ENCODE measurements at regions not wholly inside any gene's neighbourhood (a gene's known extent, or its start where the extent isn't known, plus 50 kb on each side); places are given as distances from the start of the nearest gene placed in this dataset.

DNA sequence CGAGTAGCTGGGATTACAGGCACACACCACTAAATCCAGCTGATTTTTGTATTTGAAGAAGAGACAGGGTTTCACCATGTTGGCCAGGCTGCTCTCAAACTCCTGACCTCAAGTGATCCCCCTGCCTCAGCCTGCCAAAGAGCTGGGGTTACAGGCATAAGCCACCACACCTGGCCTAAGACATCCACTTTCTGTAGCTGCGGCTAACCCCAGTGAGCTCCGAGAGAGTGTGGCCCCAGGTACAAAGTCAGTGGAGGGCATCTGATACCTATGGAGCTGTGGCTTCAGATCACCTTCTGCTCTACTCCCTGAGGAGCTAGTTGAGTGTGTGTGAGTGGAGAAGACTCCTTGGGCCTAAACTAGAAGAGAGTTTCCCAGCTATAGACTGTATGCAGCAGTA, 189.3 kb upstream of the TSC22D2 start:
- H3K4me3 ChIP-seq (replicated peaks in 1 of 4; ENCODE audit: control extremely low read depth in 1 of 4, insufficient read depth in 1 of 4, low read depth in 3 of 4, low read length in 4 of 4): no peak overlapping the region
- H3K4me2 ChIP-seq (ENCODE audit: extremely low read depth, insufficient read depth, low read length): no peak overlapping the region
- no peak for DNase-seq (ENCODE audit: low read depth in 2 of 2)
- no peaks in the 10 kb centered on the region for H3K36me3 ChIP-seq (ENCODE audit: control insufficient read depth, insufficient read depth, low read length)
- no peaks in the 10 kb centered on the region for H3K27me3 ChIP-seq (ENCODE audit: control insufficient read depth, insufficient read depth, low read length)
- no peak overlapping the region for H3K9ac ChIP-seq (ENCODE audit: insufficient read depth, low read length)
- H3K4me1 ChIP-seq (ENCODE audit: control insufficient read depth, extremely low read depth, insufficient read depth, low read length): peaks cover 3% of the 10 kb centered on the region
- TF ChIP-seq EZH2 (IDR thresholded peaks at IDR 0.05; ENCODE audit: low read length, missing control alignments): no peak
- TF ChIP-seq, protein P1, sequence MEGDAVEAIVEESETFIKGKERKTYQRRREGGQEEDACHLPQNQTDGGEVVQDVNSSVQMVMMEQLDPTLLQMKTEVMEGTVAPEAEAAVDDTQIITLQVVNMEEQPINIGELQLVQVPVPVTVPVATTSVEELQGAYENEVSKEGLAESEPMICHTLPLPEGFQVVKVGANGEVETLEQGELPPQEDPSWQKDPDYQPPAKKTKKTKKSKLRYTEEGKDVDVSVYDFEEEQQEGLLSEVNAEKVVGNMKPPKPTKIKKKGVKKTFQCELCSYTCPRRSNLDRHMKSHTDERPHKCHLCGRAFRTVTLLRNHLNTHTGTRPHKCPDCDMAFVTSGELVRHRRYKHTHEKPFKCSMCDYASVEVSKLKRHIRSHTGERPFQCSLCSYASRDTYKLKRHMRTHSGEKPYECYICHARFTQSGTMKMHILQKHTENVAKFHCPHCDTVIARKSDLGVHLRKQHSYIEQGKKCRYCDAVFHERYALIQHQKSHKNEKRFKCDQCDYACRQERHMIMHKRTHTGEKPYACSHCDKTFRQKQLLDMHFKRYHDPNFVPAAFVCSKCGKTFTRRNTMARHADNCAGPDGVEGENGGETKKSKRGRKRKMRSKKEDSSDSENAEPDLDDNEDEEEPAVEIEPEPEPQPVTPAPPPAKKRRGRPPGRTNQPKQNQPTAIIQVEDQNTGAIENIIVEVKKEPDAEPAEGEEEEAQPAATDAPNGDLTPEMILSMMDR (conservative IDR thresholded peaks at IDR 0.05 in 1 of 2, IDR thresholded peaks at IDR 0.05 in 1 of 2; ENCODE audit: low read depth in 1 of 2, low read length in 2 of 2): no peak
- no peaks in the 10 kb centered on the region for H3K79me2 ChIP-seq (ENCODE audit: control insufficient read depth, insufficient read depth, low read length)
- H3K27ac ChIP-seq (ENCODE audit: insufficient read depth, low read length): no peak overlapping the region
- H3K9me3 ChIP-seq (ENCODE audit: control insufficient read depth, insufficient read depth, low read depth, low read length): no peaks in the 10 kb centered on the region
- H4K20me1 ChIP-seq (ENCODE audit: control insufficient read depth, extremely low read depth, insufficient read depth, low read length): no peaks in the 10 kb centered on the region
- no peak overlapping the region for H2AFZ ChIP-seq (ENCODE audit: low read length)

DNA sequence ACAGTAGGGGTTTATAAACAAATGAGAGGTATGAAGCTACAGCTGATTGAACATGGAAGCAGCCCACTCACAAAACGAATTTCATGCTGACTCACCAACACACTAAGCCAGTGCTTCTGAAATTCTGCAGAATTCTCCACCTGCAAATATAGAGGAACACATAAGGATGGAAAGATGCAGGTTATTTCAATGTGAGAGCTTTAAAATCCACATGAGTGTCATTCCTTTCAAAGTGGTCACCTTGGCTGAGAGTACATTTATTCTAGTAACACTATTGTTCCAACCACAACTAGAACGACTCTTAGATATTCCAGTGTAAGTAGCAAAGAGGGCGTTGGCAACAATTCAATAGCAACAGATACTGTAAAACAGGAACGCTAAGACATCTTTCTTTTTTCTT, 189.9 kb upstream of the TSC22D2 start:
- Histone ChIP-seq H3K4me1 (ENCODE audit: control insufficient read depth, extremely low read depth, insufficient read depth, low read length) (peaks cover 3% of the 10 kb centered on the region), H3K9me3 (ENCODE audit: control insufficient read depth, insufficient read depth, low read depth, low read length) (no peaks in the 10 kb centered on the region), H3K79me2 (ENCODE audit: control insufficient read depth, insufficient read depth, low read length) (no peaks in the 10 kb centered on the region), H3K4me2 (ENCODE audit: extremely low read depth, insufficient read depth, low read length) (no peak overlapping the region), H3K27ac (ENCODE audit: insufficient read depth, low read length) (no peak overlapping the region), H4K20me1 (ENCODE audit: control insufficient read depth, extremely low read depth, insufficient read depth, low read length) (no peaks in the 10 kb centered on the region), H2AFZ (ENCODE audit: low read length) (no peak overlapping the region), H3K27me3 (ENCODE audit: control insufficient read depth, insufficient read depth, low read length) (no peaks in the 10 kb centered on the region), H3K36me3 (ENCODE audit: control insufficient read depth, insufficient read depth, low read length) (no peaks in the 10 kb centered on the region), H3K4me3 (replicated peaks in 1 of 4; ENCODE audit: control extremely low read depth in 1 of 4, insufficient read depth in 1 of 4, low read depth in 3 of 4, low read length in 4 of 4) (no peak overlapping the region), H3K9ac (ENCODE audit: insufficient read depth, low read length) (no peak overlapping the region)
- TF ChIP-seq, protein P1 (conservative IDR thresholded peaks at IDR 0.05 in 1 of 2, IDR thresholded peaks at IDR 0.05 in 1 of 2; ENCODE audit: low read depth in 1 of 2, low read length in 2 of 2): no peak
- no peak for TF ChIP-seq EZH2 (IDR thresholded peaks at IDR 0.05; ENCODE audit: low read length, missing control alignments)
- DNase-seq (ENCODE audit: low read depth in 2 of 2): peak in 1 of 2 donors; percentile 66

DNA sequence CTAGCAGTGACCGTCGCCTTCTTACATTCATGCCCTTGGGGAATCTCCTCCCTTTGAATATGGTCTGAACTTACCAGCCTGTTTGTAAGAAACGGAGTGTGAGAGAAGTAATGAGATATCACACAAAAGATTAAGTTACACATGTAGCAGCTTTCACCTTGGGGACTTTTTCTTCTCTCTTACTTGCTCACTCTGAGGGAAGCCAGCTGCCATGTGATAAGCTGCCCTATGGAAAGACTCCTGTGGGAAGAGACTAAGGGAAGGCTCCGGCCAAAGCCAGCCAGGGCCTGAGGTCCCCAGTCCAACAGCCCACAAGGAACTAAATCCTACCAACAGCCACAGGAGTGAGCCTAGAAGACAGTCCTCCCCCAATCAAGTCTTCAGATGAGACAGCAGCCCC, 190.4 kb upstream of the TSC22D2 start:
- Histone ChIP-seq H3K27me3 (ENCODE audit: control insufficient read depth, insufficient read depth, low read length) (no peaks in the 10 kb centered on the region), H3K4me1 (ENCODE audit: control insufficient read depth, extremely low read depth, insufficient read depth, low read length) (peaks cover 3% of the 10 kb centered on the region), H3K27ac (ENCODE audit: insufficient read depth, low read length) (no peak overlapping the region), H3K36me3 (ENCODE audit: control insufficient read depth, insufficient read depth, low read length) (no peaks in the 10 kb centered on the region), H4K20me1 (ENCODE audit: control insufficient read depth, extremely low read depth, insufficient read depth, low read length) (no peaks in the 10 kb centered on the region), H3K79me2 (ENCODE audit: control insufficient read depth, insufficient read depth, low read length) (no peaks in the 10 kb centered on the region), H3K9me3 (ENCODE audit: control insufficient read depth, insufficient read depth, low read depth, low read length) (no peaks in the 10 kb centered on the region), H2AFZ (ENCODE audit: low read length) (no peak overlapping the region), H3K9ac (ENCODE audit: insufficient read depth, low read length) (no peak overlapping the region), H3K4me2 (ENCODE audit: extremely low read depth, insufficient read depth, low read length) (no peak overlapping the region), H3K4me3 (replicated peaks in 1 of 4; ENCODE audit: control extremely low read depth in 1 of 4, insufficient read depth in 1 of 4, low read depth in 3 of 4, low read length in 4 of 4) (no peak overlapping the region)
- no peak for DNase-seq (ENCODE audit: low read depth in 2 of 2)
- no peak for TF ChIP-seq EZH2 (IDR thresholded peaks at IDR 0.05; ENCODE audit: low read length, missing control alignments)
- TF ChIP-seq, protein P1 (conservative IDR thresholded peaks at IDR 0.05 in 1 of 2, IDR thresholded peaks at IDR 0.05 in 1 of 2; ENCODE audit: low read depth in 1 of 2, low read length in 2 of 2): no peak

Data from fibroblast of lung (primary cell).